GM21528 (cell line): ENCODE measurements at regions not wholly inside any gene's neighbourhood (a gene's known extent, or its start where the extent isn't known, plus 50 kb on each side); places are given as distances from the start of the nearest gene placed in this dataset.
"Not testable (repeated sequence)": the region's sequence is repeated elsewhere in the genome, so short reads cannot be mapped to it uniquely, and the experiment has no call there.

Experiments used
- ATAC-seq: cut with Tn5 transposase; IDR thresholded peaks from one replicate; pipeline ENCODE4 v1.9.1; 2021; ENCODE audit warnings: mild to moderate bottlenecking, moderate library complexity; ENCODE audit not compliant: unreplicated experiment, low FRiP score

DNA sequence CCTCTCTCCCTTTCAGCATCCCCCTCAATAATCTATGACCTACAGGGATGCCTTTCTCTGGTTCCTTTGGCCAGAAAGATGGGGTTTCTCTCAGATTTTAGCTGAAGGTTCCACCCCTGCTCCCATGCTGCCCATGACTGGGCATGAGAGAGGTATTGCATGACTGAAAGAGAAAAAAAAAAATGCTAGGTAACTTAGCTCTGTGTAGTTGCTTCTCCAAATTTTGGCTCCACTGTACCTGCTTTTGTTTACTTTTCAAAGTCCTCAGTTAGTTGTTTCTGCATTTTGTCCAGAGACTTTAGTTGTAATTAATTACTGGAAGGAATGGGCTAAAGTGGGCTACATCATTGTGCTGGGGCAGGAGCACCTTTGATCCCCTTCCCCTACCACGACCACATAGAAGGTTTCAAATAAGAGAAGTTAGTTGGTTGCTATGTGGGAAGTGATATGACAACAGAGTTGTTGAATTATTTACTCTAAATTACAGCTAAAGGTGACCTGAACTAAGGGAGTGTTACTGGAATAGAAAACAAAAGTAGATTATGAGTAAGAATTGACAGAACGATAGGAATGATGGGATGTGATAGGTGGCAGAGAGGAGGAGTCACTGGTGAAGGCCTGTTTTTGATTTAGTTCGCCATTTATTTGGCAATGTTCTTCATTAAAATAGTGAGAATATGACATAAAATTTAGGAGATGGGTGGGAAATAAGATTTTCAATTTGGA, 605.4 kb upstream of the NR2F2 start:
- no peak for ATAC-seq

GRCh38 chr15:95726891-95727290, 603.6 kb upstream of the NR2F2 start:
- ATAC-seq = no peak

GRCh38 chr15:95733931-95734330, 596.6 kb upstream of the NR2F2 start:
- no peak for ATAC-seq

DNA sequence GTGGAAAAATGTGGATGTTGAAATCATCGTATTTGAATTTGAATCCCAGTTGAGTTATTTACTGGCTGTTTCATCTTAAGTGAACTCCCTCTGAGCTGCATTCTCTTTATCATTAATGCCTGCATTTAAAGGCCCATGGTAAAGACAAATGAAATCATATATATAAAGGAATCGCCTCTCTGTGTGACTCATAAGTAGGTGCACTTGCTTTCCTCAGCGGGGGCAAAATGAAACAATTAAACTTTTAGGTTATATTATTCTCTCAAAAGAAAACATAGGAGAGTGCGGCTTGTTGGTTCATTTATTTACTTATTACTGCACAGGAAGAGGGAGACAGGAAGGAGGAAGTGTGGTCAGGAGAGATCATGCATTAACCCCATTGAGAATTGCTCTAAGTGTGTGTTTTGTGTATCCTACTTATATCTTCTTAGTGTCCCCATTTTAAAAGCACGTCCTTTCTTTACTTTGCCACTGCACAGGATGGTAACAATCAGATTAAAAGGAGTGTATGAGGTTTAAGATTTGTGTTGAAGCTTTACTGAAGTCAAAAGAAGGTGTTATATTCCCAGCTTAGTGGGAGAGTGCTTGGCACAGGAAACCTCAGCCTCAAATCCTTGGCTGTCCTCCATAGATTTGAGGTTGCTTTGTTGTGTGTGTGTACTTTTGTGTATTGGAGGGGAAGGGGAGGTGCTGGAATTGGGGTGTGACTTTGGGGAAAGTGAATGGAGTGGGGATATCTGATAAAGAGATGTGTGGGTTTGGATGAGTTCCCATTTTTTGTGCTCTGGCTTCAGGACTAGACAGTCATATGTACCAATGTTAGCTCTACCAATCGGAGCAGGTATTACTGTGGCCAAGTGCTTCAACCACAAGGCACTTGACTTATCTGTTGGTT, 595.8 kb upstream of the NR2F2 start:
- no peak for ATAC-seq

DNA sequence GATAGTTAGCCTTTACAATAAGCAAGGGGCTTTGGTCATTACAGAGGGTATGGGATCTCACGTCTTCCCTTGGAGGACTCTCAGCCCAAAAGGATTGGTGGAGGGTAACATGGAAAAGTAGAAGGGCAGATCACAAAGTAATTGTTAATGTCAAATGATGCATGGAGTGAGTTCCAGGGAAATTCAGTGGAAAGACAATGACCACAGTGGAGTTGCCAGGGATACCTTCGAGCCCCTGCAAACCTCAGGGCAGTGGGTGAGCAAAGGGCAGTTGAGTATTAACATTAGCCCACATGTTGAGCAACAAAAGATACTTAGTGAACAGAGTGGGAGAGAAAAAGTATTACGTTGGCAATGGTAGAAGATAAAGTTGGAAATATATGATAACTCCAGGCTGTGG, 593.4 kb upstream of the NR2F2 start:
- no peak for ATAC-seq

DNA sequence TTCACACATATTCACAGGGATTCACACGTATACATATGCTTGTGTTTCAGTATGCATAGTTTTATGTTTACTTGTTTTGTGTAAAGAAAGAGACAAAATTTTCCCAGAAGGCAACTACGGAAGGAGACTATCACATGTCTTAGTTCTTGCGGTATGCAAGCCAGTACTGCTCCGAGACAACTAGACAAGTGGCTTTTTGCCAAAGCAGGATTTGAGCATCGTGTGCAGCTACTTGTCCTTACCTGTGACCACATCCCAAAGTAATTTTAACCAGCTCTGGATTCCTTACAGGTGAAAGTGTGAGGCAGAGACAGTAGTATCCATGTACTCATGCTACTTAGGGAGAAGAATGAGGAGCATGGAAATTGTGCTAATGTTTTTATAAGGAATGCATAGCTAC, 591.4 kb upstream of the NR2F2 start:
- no peak for ATAC-seq

DNA sequence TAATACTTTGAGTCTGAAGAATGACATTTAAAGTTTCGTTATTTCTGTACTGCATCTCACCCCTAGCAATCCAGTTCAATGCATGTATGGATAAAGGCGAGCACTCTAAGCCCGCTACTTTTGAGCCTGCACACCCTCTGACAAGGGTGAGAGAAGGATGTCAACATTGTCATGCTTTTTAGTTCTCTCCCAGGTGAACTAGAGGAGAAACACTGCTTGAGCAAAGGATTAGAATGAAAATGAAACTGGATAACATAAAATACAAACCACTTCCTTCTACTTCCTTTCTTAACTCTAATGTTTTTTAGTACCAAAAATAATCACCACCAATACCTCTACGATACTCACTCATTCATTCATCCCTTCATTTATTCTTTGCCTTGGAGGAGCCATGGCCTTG, 588.7 kb upstream of the NR2F2 start:
- no peak for ATAC-seq

DNA sequence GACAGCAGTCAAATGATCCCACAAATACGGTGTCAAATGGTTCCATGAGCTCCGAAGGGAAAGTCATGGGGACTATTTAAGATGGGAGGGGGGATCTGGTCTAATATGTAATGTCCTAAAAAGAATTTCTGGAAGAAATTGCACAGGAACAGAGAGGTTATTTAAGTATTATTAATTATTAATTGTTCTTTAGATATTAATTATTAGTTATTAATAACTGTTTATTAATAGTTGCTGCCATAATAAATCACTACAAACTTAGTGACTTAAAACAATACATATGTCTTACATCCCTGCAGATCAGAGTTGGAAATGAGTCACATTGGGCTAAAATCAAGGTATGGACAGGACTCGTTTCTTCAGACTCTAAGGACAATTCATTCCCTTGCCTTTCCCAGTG, 588.2 kb upstream of the NR2F2 start:
- ATAC-seq = no peak

- ATAC-seq = no peak
These were observed 587.7 kb upstream of the NR2F2 start for GRCh38 chr15:95742836-95743235.

GRCh38 chr15:95757171-95757570, 573.3 kb upstream of the NR2F2 start:
- ATAC-seq = no peak

DNA sequence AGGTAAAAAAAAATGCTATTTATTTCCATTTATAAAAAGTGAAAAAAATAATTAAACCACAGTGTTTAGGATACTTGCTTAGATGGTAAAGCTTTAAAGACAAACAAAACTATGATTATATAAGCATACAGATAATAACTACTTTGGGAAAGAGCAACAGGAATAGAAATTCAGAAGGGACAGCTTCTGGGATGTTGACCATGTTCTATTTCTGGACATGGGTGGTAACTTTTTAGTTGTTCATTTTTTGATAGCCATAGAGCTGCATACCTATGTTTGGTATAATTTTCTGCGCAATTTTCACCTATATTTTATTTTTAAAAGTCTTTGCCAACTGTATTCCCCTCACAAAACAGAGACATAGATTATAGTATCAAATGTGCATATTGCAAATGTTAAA, 572.0 kb upstream of the NR2F2 start:
- no peak for ATAC-seq

GRCh38 chr15:95758851-95759250, 571.6 kb upstream of the NR2F2 start:
- ATAC-seq = no peak

DNA sequence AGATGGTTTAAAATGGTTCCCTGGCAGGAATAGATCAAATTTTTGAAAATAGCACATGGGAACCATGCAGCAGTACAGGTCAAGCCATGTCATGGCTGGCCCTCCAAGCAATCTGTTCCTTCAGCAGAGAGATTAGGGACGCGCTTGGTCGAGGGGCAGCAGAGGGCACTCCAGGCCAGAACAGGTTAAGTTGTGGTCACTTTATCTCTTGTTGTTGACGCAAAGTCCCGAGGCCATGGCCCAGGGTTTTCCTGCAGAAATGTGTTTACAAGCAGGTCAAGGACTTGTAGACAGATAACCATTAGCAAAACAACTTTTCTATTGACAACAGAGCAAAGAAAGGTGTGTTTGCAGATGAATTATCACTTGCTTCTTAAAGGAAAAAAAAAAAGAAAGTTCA, 570.0 kb upstream of the NR2F2 start:
- ATAC-seq = no peak

DNA sequence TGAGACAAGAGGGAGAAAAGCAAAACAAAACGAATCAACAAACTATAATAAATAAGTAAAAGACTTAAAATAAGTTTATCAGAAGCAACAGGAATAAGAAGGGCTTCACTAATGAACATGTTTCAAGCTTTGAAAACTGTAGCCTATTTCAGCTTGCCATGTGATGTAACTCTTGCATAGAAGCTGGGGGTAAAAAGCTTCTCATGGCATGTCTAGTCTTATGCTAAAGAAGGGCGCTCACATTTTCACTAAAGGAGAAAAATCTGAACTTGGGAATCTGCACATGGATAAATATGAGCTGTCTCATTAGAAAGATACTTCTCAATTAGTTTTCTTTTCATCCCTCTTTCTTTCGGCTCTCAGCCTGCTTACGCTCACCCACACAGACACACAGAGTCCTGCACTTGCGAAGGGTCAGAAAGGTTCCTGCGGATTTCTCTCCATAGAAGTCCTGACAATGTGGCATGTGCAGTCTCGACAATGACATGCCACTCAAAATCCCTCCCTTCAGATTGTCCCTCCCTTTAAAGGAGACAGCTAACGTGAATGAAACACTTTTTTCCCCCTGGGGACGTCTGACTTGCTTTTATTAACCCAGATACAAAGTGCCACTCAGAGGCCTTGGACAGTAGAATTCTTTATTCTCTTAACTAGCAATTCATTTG, 568.9 kb upstream of the NR2F2 start:
- ATAC-seq = no peak

GRCh38 chr15:95763426-95763825, 567.1 kb upstream of the NR2F2 start:
- ATAC-seq = no peak

GRCh38 chr15:95765161-95765560, 565.3 kb upstream of the NR2F2 start:
- no peak for ATAC-seq

GRCh38 chr15:95770196-95770595, 560.3 kb upstream of the NR2F2 start:
- no peak for ATAC-seq

- ATAC-seq = no peak
These were observed 557.5 kb upstream of the NR2F2 start for GRCh38 chr15:95772982-95773381.

DNA sequence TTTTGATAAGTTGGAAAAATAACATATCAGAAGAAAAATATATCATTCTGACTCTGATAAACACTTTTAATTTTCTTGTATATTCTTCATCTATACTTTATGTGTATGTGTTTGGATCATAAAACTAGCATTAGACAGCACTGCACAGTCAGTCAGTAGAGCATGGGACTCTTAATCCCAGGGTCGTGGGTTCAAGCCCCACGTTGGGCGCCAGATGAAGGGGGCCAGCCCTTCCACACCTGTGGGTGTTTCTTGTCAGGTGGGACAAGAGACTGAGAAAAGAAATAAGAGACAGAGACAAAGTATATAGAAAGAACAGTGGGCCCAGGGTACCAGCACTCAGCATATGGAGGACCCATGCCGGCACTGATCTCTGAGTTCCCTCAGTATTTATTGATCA, 546.0 kb upstream of the NR2F2 start:
- no peak for ATAC-seq

DNA sequence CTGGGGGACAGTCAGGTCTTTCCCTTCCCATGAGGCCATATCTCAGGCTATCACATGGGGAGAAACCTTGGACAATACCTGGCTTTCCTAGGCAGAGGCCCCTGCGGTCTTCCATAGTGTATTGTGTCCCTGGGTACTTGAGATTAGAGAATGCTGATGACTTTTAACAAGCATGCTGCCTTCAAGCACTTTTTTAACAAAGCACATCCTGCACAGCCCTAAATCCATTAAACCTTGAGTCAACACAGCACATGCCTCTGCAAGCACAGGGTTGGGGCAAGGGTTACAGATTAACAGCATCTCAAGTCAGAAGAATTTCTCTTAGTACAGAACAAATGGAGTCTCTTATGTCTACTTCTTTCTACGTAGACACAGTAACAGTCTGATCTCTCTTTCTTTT, 545.2 kb upstream of the NR2F2 start:
- ATAC-seq = not testable (repeated sequence)

DNA sequence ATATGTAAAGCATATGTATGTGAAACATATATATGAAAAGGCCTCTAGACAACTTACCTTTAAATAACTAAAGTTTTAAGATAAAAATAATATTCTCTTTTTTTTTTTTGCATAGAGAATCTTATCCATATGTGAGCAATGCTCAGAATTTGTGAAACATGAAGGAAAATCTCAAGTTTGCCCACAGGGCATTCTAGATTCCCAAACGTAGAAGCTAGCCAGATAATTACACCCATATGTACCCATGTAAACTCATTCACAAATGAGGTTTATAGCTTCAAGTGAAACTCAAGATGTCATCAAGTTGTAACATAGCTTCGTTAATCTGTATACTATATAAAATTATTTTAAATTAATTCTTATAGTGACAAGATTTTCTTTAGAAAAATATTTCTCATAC, 537.3 kb upstream of the NR2F2 start:
- ATAC-seq = no peak
